ENCODE measurements at regions not wholly inside any gene's neighbourhood (a gene's known extent, or its start where the extent isn't known, plus 50 kb on each side); places are given as distances from the start of the nearest gene placed in this dataset.
"Not testable (repeated sequence)": the region's sequence is repeated elsewhere in the genome, so short reads cannot be mapped to it uniquely, and the experiment has no call there.

GRCh38 chr5:84478603-84479002 lies 93.9 kb upstream of the EDIL3 start:
- no peak for DNase-seq

GRCh38 chr5:84477485-84477884 lies 92.8 kb upstream of the EDIL3 start:
- DNase-seq: no peak
- CTCF ChIA-PET: no interaction called here
- Mint-ChIP-seq H3K4me3 (no peak overlapping the region), H3K9me3 (peaks cover 1% of the 10 kb centered on the region), H3K4me1 (no peaks in the 10 kb centered on the region), H3K27ac (no peak overlapping the region), H3K36me3 (no peaks in the 10 kb centered on the region), H3K27me3 (no peaks in the 10 kb centered on the region)

More at GRCh38 chr5:84478603-84479002, 93.9 kb upstream of the EDIL3 start:
- no peaks in the 10 kb centered on the region for H3K27me3 Mint-ChIP-seq
- CTCF ChIA-PET: no interaction called here
- H3K36me3 Mint-ChIP-seq: no peaks in the 10 kb centered on the region
- H3K4me1 Mint-ChIP-seq: no peaks in the 10 kb centered on the region
- no peak overlapping the region for H3K27ac Mint-ChIP-seq
- peaks cover 1% of the 10 kb centered on the region for H3K9me3 Mint-ChIP-seq
- H3K4me3 Mint-ChIP-seq: no peak overlapping the region

GRCh38 chr5:84474126-84474525 lies 89.4 kb upstream of the EDIL3 start:
- H3K4me3 Mint-ChIP-seq: no peak overlapping the region
- H3K9me3 Mint-ChIP-seq: peaks cover 3% of the 10 kb centered on the region
- no peaks in the 10 kb centered on the region for H3K36me3 Mint-ChIP-seq
- H3K27me3 Mint-ChIP-seq: no peaks in the 10 kb centered on the region
- no peak for DNase-seq
- CTCF ChIA-PET: no interaction called here
- no peaks in the 10 kb centered on the region for H3K4me1 Mint-ChIP-seq
- no peak overlapping the region for H3K27ac Mint-ChIP-seq

- no peak overlapping the region for H3K27ac Mint-ChIP-seq
- no peak overlapping the region for H3K4me3 Mint-ChIP-seq
- no peak for DNase-seq
- no peaks in the 10 kb centered on the region for H3K4me1 Mint-ChIP-seq
- no peaks in the 10 kb centered on the region for H3K27me3 Mint-ChIP-seq
- H3K36me3 Mint-ChIP-seq: no peaks in the 10 kb centered on the region
- CTCF ChIA-PET: no interaction called here
- H3K9me3 Mint-ChIP-seq: peaks cover 2% of the 10 kb centered on the region
These were observed 68.7 kb upstream of the EDIL3 start for GRCh38 chr5:84453405-84453804.

GRCh38 chr5:84450617-84451414 lies 66.1 kb upstream of the EDIL3 start:
- CTCF ChIA-PET: no interaction called here
- no peak for DNase-seq
- no peak overlapping the region for H3K27ac Mint-ChIP-seq
- peaks cover 2% of the 10 kb centered on the region for H3K9me3 Mint-ChIP-seq
- H3K36me3 Mint-ChIP-seq: no peaks in the 10 kb centered on the region
- no peaks in the 10 kb centered on the region for H3K27me3 Mint-ChIP-seq
- H3K4me3 Mint-ChIP-seq: no peak overlapping the region
- H3K4me1 Mint-ChIP-seq: no peaks in the 10 kb centered on the region

GRCh38 chr5:84445049-84445685 lies 60.5 kb upstream of the EDIL3 start:
- no peak for DNase-seq
- Mint-ChIP-seq H3K36me3 (no peaks in the 10 kb centered on the region), H3K4me3 (no peak overlapping the region), H3K4me1 (no peaks in the 10 kb centered on the region), H3K27ac (no peak overlapping the region), H3K27me3 (no peaks in the 10 kb centered on the region), H3K9me3 (no peaks in the 10 kb centered on the region)
- CTCF ChIA-PET: no interaction called here

- Mint-ChIP-seq H3K9me3 (no peaks in the 10 kb centered on the region), H3K36me3 (no peaks in the 10 kb centered on the region), H3K4me1 (no peaks in the 10 kb centered on the region), H3K4me3 (no peak overlapping the region), H3K27me3 (no peaks in the 10 kb centered on the region), H3K27ac (no peak overlapping the region)
- no peak for DNase-seq
- CTCF ChIA-PET: no interaction called here
These were observed 53.8 kb upstream of the EDIL3 start for GRCh38 chr5:84438456-84438855.

GRCh38 chr5:84437673-84438315 lies 53.1 kb upstream of the EDIL3 start:
- no peaks in the 10 kb centered on the region for H3K27me3 Mint-ChIP-seq
- no peaks in the 10 kb centered on the region for H3K36me3 Mint-ChIP-seq
- CTCF ChIA-PET: no interaction called here
- no peak overlapping the region for H3K4me3 Mint-ChIP-seq
- no peaks in the 10 kb centered on the region for H3K4me1 Mint-ChIP-seq
- DNase-seq: no peak
- H3K9me3 Mint-ChIP-seq: no peaks in the 10 kb centered on the region
- no peak overlapping the region for H3K27ac Mint-ChIP-seq

GRCh38 chr5:84436866-84437265 lies 52.2 kb upstream of the EDIL3 start:
- CTCF ChIA-PET: no interaction called here
- H3K27me3 Mint-ChIP-seq: no peaks in the 10 kb centered on the region
- no peak for DNase-seq
- no peaks in the 10 kb centered on the region for H3K4me1 Mint-ChIP-seq
- no peak overlapping the region for H3K4me3 Mint-ChIP-seq
- H3K27ac Mint-ChIP-seq: no peak overlapping the region
- no peaks in the 10 kb centered on the region for H3K9me3 Mint-ChIP-seq
- H3K36me3 Mint-ChIP-seq: no peaks in the 10 kb centered on the region

- DNase-seq, CTCF ChIA-PET, H3K4me1 Mint-ChIP-seq, H3K27ac Mint-ChIP-seq, H3K4me3 Mint-ChIP-seq, H3K36me3 Mint-ChIP-seq, H3K27me3 Mint-ChIP-seq, H3K9me3 Mint-ChIP-seq: not testable (repeated sequence)
These were observed 51.2 kb upstream of the EDIL3 start for GRCh38 chr5:84435861-84436346.

All from activated naive CD4-positive, alpha-beta T cell treated with anti-CD3 and anti-CD28 coated beads, Interleukin-2, amount 10 ng/mL, durations not matched to agents 7 days and 5 days (primary cell).